Activated CD4-positive, CD25-positive, alpha-beta regulatory T cell treated with anti-CD3 and anti-CD28 coated beads, Interleukin-2, amount 50 U/mL, for 24 hours (primary cell): ENCODE measurements at regions not wholly inside any gene's neighbourhood (a gene's known extent, or its start where the extent isn't known, plus 50 kb on each side); places are given as distances from the start of the nearest gene placed in this dataset.

Experiments used
- ATAC-seq, 2 donors: fragments of 150-1000 bp; cut with Tn5 transposase; one replicate each; pipeline ENCODE4 v1.10.0; 2021; ENCODE audit warnings: mild to moderate bottlenecking in 1 of 2, moderate library complexity in 1 of 2

GRCh38 chr2:575030-575726, 102.0 kb downstream of the TMEM18 start:
- ATAC-seq: no peak

- no peak for ATAC-seq
Measured at GRCh38 chr2:573805-574392, 103.3 kb downstream of the TMEM18 start.

- no peak for ATAC-seq
Measured at GRCh38 chr2:573025-573424, 104.2 kb downstream of the TMEM18 start.

DNA sequence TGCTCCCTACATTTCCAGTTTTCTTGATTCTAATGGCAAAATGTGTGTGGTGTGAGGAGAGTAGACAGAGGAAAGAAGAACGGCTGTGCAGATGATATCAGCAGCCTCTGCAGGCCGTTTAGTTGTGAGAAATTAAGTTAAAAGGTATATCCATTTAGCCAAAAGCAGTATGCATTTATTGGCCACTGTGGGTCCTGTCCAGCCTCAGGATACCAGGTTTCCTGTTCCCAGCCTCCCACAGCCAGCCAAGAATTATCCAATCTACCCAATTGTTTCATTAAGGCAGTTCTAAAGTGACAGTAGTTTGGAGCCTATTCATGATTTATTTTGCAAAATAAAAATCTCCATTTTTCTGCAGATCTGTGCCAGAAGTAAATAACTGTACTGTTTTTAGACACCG, 107.5 kb downstream of the TMEM18 start:
- no peak for ATAC-seq

DNA sequence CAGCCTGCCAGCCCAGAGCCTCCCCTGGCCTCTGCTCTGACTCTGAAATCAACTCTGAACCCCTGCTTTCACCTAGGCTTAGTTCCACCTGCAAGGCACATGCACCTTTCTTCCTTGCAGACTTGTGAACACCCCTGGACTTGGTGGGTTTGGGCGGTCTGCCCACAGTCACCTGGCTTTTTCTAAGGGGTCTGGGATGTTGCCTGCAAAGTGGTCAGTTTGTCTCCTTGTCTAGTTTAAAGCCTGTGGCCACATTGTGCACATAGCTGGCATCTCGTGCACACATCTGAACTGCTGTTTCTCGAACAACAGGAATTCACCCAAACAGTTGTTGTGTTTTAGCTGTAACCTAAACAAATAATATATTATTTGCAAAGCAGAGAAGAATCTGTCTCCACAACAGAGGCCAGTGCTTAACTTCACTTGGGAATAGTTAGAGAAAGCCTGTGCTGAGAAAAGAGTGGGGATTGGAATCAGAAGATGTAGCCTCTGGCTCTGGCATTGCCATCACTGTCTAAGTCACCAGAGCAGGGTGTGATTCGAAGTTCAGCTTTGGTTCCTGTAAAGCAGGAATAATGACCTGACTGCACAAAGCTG, 108.5 kb downstream of the TMEM18 start:
- no peak for ATAC-seq

DNA sequence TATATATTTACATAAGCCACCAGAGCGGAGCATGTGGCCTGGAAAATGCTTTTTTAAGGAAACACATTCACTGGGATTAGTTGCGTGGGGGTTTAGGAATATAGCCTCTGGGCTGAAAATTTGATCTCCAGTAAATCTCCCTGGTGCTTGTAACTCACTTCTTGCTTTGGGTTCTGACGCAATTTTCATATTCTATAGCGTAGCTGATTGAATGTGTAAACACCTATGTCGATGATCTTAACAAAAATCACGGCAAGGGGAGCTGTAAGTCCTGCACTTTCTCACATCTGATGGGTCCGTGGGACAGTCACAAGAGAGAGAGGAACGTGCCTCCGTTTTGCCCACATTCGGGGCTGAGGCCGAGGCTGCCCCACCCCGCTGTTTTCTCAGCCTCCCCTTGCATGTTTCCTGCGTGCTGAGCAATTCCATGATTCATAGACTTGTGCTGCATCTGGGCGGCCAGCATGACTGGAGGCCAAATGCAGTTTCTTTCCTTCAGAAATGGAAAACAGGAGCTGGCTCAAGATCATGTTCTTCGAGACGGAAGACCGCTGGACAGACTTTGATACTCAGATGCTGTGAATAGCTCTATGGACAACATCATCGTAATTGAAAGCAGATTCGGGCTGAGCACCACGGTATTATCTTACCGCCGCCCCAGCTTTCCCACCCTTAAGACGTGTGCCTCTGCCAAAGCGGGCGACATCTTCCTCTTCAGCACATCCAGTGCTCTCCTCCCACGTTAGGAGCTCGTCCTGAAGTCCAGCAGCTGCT, 109.2 kb downstream of the TMEM18 start:
- no peak for ATAC-seq

DNA sequence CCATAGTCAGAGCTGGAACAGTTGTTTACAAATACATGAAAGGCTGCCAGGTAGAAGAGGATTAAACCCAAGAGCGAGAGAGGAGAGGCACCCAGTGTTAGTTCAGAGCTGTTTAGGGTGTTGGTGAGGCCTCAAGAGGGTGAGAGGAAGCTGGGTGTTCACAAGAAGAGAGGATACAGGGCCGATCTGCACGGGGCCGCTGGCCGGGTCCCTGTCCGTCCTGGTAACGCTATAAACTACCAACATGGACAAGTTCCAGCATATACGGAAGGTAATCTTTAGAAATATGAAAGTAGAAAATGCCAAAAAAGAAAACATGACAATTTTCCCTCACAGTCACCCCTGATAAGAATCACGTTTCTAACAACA, 109.7 kb downstream of the TMEM18 start:
- no peak for ATAC-seq

- ATAC-seq: no peak
Measured at GRCh38 chr2:566379-567313, 110.6 kb downstream of the TMEM18 start.

- ATAC-seq: no peak
Measured at GRCh38 chr2:564471-565181, 112.6 kb downstream of the TMEM18 start.

DNA sequence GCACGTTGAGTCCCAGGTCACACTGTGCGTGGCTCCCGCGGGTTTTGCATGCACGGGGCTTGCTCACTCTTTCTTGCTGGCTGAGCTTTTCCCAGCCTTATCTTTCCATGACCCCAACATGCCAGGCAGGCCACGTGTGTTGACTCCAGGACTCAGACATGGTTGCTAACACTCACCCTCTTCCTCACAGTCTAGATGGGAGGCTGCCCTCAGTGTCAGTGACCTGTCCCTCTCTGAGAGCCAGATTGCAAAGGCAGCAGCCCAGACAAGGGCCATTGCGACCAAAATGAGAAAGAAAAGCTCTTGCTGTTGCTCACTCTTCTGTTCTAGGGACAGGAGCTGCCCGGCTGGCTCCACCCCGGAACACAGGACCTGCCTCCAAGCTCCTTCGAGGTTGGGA, 113.7 kb downstream of the TMEM18 start:
- ATAC-seq: no peak

DNA sequence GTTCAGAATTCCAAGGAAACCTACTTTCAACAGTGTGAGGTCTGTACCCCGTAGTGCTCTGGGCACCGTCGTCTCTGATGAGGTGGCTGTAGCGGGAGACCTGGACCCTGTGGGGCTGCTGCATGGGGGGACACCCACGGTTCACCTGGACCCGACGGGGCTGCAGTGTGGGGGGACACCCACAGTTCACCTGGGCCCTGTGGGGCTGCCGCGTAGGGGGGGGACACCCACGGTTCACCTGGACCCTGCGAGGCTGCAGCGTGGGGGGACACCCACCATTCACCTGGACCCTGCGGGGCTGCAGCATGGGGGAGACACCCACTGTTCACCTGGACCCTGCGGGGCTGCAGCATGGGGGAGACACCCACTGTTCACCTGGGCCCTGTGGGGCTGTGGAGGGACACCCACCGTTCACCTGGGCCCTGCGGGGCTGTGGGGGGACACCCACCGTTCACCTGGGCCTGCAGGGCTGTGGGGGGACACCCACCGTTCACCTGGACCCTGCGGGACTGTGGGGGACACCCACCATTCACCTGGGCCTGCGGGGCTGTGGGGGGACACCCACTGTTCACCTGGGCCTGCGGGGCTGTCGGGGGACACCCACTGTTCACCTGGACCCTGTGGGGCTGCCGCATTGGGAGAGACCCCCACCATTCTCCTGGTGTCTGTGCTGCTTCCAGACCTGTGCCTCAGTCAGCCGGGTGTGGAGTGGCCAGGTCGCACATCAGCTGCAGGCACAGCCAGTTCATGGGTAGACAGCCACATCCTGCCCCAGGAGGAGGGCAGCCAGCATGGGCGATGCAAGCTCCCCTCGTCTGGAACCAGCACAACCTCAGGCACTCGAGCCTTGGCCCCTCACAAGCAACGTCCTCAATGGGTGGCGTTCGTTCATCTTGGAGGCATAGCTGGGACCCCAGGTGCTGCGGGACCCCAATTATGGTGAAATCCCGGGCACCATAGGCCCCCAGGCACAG, 114.5 kb downstream of the TMEM18 start:
- no peak for ATAC-seq

GRCh38 chr2:558879-559278, 118.3 kb downstream of the TMEM18 start:
- no peak for ATAC-seq

GRCh38 chr2:558302-558642, 118.9 kb downstream of the TMEM18 start:
- no peak for ATAC-seq

- ATAC-seq: no peak
Measured at GRCh38 chr2:557635-558301, 119.4 kb downstream of the TMEM18 start.

DNA sequence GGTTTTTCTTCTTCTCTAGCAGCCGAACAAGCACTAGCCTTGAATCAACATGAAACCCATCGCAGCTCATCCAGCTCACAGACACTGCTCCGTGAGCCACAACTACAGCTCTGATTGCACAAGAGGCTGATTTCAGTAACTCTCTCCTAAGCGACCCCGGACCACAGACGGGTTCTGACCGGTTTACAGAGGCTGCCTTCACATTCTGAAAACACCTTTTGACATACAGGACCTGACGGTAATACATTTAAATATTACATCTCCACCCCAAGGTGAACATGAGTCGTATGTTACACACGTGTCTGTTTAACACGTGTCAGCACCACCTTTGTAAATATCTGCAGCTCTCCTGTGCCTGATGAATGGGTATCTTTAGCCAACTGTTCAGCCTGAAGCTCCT, 120.7 kb downstream of the TMEM18 start:
- no peak for ATAC-seq

DNA sequence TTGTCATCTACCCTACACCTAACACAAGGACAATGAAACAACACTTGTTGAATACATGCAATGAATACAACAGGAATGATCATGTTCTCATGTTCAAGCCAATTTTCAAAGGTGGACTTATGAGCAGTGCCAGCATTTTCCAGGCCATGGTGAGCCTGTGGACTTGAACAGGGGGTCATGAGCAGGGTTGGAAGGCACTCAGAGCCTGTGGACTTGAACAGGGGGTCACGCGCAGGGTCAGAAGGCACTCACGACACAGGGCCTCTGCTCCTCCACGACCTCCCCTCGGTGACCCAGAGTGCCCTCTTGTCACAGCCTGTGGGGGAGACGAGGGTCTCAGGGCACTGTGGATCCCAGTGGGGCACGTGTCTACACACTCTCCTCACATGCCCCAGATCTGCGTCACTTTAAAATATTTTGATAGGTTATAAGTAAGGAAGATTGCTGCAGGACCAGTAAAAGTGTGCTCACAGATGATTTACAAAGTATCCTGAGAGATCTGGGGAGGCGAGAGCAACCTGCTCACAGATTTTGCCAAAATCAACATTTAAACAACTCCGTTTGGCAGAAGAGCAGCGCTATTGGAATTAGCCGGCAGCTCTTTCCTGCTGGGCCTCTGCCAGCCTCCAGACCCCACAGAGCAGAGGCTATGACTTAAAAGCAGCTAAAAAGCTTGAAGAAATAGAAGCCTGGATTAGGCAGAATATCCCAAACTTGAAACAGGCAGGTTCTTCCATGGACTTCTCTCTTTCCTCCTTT, 121.9 kb downstream of the TMEM18 start:
- no peak for ATAC-seq

- ATAC-seq: no peak
Measured at GRCh38 chr2:554444-554843, 122.8 kb downstream of the TMEM18 start.

- ATAC-seq: no peak
Measured at GRCh38 chr2:552906-553305, 124.3 kb downstream of the TMEM18 start.

DNA sequence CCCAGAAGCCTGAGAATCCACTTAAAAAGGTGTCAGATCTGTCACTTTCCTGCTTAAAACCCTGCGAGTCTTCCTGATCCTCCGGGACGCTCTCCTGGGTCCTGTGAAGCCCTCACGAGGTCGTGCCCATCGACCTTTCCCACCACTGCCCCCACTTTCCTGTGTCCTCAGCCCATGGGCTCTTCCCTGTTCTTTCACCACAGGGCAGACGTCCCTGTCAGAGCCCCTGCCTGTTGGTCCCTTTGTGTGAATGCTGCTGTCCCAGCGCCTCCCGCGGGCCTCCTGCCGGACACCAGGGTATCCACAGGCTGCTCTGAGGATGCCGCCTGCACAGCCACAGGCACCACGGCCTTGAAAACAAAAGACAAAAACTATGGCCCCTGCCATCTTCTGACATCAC, 125.6 kb downstream of the TMEM18 start:
- no peak for ATAC-seq
